HG02852 (cell line): ENCODE measurements at regions not wholly inside any gene's neighbourhood (a gene's known extent, or its start where the extent isn't known, plus 50 kb on each side); places are given as distances from the start of the nearest gene placed in this dataset.
A peak's percentile ranks its signal among the peaks of the same experiment; 100 is the strongest.

ENCODE experiments used
- ATAC-seq: cut with Tn5 transposase; IDR thresholded peaks from one replicate; pipeline ENCODE4 v1.9.1; 2021; ENCODE audit warnings: mild to moderate bottlenecking, moderate library complexity; ENCODE audit not compliant: unreplicated experiment

DNA sequence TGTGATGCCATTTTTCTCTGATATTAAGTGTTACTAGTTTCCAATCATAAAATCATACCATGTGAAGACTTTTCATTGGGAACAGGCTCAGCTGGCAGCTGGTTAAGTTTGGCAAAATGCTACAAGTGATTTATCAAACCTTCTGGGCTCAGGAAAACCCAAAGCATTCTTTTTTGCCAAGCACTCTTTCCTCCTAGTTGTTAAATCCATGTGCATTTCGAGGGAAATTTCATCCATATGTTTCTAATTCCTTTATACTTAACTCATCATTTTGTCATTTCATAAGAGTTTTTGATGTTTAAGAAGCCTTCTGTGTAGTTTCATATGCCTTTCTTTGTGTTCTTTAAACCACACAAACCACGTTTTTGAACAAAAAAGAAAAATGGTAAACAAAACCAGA is 217.6 kb upstream of the PDE10A start:
- no peak for ATAC-seq

DNA sequence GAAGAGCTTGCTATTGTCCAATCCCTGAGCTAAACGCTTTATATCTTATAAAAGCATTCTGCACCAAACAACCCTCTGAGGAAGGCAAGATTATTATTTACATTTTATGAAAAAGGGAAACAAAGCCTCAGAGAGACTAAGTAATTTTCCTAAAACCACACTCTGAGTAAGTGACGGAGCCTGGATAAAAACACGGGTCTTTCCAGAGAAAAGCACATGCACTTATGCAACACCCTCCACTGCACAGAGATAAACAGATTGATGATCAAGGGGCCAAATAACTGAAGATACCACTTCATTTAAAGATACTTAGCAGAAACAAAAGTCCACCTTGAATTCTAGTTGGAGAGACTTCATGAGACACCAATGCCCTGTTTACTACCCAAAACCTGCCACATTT is 214.7 kb upstream of the PDE10A start:
- ATAC-seq = no peak

DNA sequence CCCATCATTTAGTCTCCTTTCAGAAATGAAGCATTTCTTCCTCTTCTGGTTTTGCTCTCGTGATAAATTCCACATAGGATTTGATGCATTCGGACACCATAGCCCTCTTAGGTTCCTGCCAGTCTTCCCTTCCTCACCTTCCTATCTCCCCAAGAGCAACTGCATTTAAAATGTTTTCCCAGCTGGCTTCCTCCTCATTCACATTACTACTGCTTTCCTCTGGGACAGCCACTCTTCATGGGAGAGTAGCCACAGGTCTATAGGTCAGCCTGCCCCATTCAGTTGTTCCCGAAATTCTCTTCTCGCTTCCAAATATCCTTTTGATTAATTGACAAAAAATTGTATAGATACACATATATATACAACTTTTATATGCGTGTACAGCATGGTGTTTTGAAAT is 214.2 kb upstream of the PDE10A start:
- ATAC-seq = no peak

DNA sequence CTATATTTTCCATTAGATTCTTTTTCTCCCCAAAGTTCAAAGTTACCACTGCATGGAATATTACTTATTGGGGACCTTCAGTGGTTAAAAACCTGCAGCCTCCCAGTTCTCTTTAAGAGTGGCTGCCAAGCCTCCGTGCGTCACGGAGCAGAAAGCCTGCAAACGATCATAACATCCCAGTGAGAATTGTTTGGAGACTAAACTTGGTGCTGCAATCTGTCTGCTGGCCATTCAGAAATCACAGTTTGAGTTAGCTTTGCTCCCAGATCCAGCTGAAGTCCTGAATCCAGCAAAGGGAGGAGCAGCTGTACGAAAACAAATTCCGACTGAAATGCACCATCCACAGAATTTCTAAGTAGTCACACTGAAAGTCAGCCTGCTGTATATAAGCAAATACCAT is 213.5 kb upstream of the PDE10A start:
- ATAC-seq = no peak

DNA sequence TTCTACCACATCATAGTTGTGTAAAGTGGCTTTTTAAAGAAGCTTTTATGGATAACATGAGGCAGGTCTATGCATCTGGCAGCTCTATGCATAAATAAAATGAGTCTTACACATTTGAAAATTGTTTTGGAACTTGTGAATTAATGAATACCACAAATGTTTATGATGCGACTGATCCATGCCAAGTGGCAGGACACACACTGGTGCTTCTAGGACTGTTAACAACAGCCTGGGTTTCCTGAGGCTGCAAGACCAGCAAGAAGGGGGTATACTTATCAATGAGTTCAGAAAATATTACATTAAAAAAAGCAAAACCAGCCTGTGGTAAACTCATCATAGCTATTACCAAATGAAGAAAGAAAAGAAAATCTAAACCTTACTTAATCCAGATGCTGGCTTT is 212.9 kb upstream of the PDE10A start:
- ATAC-seq = no peak

DNA sequence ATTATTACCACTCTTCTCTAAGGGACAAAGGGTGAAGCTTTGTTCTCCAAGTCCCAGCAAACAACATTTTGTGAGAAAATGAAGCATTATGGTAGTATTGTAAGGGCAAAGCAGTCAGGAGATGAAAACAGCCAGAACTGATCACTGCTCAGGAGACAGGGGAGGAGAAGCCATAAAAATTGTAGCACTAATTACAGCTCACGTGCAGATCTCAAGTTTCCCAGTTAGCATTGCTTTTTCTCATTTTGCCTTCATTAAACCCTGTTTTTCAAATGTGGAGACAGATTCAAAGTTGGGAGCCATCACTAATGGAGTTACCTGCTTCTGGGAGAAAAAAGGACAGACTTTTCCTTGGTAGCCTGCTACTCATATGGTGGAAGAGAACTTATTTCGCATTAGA is 210.9 kb upstream of the PDE10A start:
- ATAC-seq = no peak

DNA sequence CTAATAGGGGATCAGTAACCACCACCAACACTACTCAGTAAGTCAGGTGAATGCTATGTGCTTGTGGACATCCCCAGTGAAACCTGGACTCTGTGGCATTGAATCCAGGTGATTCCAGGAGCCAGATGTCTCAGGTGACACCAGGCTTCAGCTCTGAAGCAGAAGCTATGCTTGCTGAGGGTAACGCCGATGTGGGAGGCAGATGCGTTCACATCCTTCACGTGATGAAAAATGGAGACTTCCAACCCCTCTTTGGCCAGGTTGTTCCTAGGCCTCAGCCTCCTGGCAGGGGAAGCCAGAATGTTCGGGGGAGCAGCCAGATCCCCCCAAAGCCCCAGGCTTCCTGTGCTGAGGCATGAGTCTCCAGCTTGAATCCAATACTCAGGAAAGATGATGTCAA is 209.8 kb upstream of the PDE10A start:
- no peak for ATAC-seq

DNA sequence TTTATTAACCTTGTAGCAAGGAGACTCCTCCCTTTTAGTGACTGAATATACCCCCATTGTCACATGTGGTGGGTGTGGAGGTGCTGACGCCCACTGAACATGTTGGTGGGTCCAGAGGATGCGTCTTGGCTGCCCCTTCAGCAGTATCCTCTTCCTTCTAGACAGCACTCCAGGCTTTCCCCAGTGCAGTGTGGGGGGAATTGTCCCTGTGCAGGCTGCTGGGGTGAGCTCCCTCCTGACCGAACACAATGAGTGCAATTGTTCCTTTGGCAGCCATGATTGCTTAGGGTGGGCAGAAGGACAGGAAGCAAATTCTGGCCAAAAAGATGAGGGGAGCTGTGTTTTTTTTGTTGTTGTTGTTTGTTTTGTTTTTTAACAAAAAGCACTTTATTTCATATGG is 209.3 kb upstream of the PDE10A start:
- ATAC-seq = no peak

DNA sequence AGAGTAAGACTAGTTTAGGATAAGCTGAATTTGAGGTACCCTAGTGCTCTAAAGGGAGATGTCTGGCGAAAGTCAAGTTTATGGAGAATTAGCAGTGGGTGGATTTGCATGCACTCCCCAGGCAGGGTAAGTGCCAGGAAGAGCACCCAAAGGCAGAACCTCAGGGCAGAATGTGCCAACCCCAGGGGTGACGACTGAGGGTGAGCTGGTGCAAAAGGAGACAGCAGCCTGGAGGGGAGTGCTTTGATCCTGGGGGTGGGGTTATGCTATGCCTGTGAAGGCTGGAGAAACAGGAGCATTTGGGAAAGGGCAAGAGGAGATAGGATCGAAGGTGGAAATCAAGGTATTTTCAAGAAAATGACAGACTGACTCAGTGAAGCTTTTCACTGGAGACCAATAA is 208.5 kb upstream of the PDE10A start:
- ATAC-seq = no peak

DNA sequence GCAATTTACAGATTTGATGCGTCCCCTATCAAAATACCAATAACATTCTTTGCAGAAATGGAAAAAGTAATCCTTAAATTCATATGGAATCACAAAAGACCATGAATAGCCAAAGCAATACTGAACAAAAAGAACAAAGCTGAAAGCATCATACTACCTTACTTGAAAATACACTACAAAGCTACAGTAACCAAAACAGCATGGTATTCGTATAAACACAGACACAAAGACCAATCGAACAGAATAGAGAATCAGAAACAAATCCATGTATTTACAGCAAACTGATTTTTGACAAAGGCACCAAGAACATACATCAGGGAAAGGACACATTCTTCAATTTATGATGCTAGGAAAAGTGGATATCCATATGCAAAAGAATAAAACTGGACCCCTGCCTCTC is 206.5 kb upstream of the PDE10A start:
- ATAC-seq = no peak

DNA sequence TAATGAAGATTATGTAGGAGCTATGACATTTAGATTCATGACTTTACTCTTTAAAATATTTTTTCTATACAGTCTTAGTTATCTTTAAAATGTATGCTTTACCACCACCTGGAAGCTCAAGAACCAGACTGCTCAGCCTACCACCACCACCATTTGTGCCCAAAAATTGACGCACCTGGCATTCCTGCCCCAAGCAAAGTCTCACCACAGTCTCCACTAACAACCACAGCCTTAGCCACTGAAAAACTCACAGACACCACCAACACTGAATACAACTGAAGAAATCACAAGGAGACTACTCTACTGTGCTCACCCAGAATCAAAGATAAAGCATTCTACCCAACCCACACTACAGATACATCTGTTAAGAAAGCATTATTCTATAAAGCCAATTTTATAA is 201.9 kb upstream of the PDE10A start:
- ATAC-seq = no peak

DNA sequence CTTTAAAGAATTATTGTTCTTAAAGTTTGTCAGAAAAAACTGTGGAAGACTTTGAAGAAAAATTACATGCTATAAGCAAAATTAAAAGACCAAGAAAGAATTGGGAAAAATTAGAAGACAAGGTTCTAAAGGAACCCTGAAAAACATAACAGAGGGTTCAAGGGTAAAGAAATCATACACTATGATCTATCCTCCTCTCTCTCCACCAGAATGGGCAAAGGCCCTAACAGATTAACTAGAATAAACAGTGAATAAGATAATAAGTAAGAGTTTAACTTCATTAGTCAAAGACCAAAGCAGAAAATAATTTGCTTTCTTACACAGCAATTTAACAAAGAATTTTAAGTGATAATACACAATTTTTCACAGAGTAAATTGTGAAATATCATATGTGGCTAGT is 201.2 kb upstream of the PDE10A start:
- no peak for ATAC-seq

DNA sequence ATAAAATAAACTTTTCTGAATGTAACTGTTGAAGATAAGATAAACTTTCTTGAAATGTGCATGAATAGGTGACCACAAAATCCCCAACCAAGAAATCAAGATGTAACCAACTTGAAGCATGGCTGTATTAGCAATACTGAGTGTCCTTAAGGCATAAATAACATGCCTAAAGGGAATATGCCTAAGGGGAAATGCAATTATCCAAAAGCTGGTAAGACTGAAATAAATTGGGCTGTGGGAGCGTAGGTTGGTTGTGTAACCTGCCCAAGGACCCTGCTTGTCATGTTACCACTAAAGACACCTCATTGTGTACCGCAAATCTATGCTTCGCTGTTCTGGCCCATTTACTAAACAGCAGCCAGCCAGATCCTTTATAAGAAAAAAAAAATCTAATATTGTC is 200.8 kb upstream of the PDE10A start:
- ATAC-seq = no peak

DNA sequence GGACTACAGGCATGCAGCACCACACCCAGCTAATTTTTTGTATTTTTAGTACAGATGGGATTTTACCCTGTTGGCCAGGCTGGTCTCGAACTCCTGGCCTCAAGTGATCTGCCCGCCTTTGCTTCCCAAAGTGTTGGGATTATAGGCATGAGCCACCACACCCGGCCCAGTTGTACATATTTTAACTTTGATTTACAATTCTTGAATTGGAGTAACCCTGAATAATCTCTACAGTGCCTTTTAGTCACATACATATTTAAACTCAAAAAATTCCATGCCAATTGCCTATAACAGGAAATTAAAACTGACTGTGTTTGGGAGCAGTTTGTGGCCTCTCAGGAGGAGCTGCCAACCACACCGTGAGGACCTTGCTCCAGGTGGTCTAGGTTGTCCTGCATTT is 199.8 kb upstream of the PDE10A start:
- no peak for ATAC-seq

DNA sequence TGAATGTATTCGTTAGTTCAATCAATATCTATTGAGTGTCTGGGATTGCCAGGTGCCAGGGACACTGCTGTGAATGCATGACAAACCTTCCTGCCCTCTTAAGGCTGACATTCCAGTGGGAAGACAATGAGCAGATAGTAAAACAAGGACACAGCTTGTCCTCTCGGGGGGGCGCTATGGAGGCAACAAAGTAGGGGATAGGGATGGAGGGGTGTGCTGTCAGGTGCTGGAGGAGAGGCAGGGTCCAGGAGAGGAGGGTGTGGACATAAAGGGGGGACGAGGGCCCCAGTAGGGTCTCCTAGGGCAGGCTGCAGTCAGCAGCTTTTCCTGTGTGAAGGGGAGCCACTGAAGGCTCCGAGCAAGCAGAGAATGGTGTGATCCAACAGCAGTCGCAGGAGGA is 198.2 kb upstream of the PDE10A start:
- ATAC-seq = no peak

DNA sequence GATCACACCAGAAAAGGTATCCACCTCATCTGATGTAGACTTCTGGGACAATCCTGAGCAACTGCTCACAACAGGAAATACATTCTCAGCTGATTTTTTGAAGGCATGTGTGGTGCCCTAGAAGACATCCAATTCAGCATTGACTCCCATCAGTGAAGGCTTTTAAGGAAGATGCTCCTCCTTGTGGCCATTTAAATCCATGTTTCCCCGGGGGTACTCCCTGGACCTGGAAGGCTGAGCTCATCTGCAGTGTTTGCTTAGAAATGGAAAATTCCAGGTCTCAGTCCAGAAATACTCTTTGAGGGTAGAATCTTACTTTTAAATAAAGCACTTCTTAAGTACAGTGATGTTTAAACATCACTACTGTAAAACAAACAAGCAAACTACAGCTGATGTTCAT is 195.5 kb upstream of the PDE10A start:
- ATAC-seq = no peak

DNA sequence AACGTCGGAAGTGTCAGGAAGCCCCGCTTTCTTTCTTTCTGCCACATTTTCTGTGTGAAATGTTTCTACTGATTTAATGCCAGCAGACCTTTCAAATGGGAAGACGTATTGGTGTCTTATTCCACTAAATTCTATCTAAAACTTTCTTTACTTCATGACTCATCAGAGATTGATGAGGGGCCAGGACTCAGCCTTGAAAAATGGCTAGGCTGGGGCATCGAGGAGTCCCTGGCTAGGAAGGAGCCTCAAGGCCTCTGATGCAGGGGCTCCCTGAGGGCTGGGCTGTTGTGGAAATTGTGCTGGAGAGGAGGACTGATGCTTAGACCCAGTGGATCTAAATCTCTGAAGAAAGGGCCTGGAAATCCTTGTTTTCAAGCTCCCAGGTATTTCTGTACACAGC is 192.8 kb upstream of the PDE10A start:
- ATAC-seq = no peak

DNA sequence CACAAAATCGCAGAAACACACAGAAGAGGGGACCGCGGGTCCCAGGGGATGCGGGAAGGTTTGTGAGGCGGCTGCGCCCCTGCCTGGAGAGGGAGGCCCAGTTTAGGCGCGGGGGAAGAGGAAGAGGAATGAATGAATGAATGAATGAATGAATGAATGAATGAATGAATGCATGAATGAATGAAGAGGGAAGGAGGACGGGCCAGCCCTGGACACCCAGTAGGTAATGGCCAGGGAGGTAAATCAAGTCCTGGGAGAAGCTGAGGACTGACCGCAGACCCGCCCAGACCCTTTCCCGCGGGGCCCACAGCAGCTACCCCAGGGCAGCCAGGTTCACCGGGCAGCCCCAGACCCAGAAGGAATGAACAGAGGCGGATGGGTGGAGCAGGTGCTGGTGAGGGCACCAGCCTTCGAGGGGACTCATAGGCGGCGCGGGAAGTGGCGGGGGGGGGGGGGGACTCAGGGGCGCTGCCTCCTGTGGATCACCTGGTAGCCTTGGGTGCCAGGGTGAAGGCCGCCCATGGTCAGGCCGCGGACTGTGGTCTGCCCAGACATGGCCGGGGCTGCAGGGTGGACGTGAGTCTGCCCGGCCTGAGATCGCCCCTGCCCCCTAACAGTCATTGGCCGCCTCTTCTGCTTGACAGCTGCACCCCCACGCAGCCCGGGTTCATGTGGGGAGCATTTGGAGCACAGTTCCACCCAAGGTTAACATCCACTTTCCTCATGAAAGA is 192.0 kb upstream of the PDE10A start:
- no peak for ATAC-seq

DNA sequence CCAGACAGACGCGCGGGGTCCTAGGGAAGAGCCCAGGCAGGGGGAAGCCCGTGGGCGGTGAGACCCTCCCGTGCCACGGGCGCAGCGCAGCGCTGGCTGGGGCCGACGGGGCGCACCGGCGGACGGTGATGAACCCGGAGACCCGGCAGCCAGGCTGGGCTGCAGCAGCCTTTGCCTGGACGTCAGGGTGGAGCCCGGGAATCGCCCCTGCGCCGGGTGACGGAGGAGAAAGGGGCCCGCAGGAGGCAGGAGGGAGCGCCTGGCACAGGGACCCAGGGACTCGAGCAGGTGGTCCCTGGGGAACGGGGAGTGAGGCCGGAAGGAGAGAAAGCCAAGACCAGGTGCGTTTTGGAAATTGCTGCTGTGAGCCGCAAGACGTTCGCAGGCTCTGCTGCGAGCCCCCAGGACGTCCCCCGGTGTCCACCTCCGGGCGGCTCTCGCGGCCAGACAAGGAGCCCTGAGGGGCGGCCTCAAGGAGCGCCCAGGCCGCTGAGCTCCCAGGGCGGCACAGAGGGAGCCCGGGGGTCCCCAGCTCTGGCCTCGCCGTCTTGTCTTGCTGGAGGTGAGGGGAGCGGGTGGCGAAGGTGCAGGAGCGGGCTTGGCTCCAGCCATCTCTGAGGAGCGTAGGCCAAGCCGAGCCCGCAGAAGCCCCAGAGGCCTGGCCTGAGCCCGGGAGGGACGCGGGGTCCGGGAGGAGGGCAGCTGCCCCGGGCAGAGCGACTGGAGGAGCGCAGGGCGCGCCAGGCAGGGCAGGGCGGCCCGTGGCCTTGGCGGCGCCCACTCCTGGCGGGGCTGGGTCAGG is 191.2 kb upstream of the PDE10A start:
- ATAC-seq = no peak

DNA sequence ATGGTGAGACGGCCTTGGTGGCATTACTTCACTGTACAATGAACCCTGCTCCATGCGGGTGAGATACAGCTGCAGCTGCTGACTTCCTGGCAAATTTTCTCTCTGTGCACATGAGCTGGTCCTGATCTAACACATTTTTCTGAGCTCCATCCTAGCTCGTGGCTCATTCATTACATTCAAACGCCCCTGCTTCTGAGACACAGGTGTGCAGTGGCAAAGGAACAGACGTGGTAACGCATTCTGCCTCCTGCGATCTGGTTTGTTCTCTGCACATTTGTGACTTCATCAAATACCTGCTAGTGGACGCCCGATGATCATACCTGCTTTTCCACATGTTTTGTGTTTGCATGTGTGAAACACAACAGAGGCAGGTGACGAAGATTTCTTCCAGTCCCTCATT is 189.6 kb upstream of the PDE10A start:
- ATAC-seq = no peak

DNA sequence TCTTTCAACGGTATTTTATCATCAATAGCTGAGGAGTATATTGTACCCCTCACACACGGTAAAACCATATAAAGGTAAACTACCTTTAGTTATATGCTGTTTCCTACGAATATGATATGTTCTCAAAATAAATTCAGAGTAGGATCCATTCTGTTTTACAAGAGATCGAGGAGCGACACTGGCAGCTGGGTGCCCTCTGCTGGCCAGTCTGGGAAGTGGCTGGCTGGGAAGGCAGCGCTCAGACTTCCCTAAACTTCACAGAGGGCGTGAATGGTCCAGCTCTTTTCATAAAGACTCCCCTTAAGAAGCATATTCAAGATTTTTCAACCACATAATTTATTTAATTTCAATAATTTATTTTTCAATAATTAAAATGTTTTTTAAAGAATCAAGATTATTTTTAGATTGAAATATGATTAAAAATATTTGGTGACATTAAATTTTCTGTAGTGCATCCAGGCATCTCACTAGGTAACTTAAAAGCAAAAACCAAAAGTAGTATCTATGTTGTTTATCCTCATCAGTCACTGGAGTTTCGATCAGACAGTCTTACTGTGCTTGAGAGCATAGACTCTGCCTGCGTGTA is 187.5 kb upstream of the PDE10A start:
- ATAC-seq = peak; percentile 95
